SU-DHL-6 (cell line): ENCODE measurements at regions not wholly inside any gene's neighbourhood (a gene's known extent, or its start where the extent isn't known, plus 50 kb on each side); places are given as distances from the start of the nearest gene placed in this dataset.

Experiments used
- H2AFZ ChIP-seq: fragments of 200-600 bp; sonication (generic); 2 replicates; pipeline ENCODE4 v1.6.1; 2014; ENCODE audit warnings: low read depth, mild to moderate bottlenecking, moderate library complexity, mixed read lengths, antibody characterized with exemption, low read length; ENCODE audit not compliant: severe bottlenecking
- H3F3A ChIP-seq: fragments of 200-600 bp; shearing (Covaris generic); 2 replicates; pipeline ENCODE4 v1.6.0; 2016; ENCODE audit warnings: antibody characterized with exemption, mild to moderate bottlenecking; ENCODE audit not compliant: insufficient read depth
- H3K27ac ChIP-seq: fragments of 200-600 bp; sonication (generic); 2 replicates; pipeline ENCODE4 v1.5.1; 2016; ENCODE audit warnings: low read depth, mild to moderate bottlenecking, low read length, moderate library complexity, mixed read lengths
- H3K27me3 ChIP-seq: fragments of 200-600 bp; sonication (generic), shearing (Covaris generic); 2 replicates; pipeline ENCODE4 v1.6.0; 2014; ENCODE audit warnings: mild to moderate bottlenecking, low read length
- H3K36me3 ChIP-seq: fragments of 200-600 bp; sonication (generic); 2 replicates; pipeline ENCODE4 v1.6.1; 2014; ENCODE audit warnings: mild to moderate bottlenecking, low read length, mixed read lengths
- H3K4me2 ChIP-seq: fragments of 300-600, 200-600 bp; shearing (Covaris generic), sonication (generic); 2 replicates; pipeline ENCODE4 v1.6.0; 2014; ENCODE audit warnings: low read length, low read depth, mild to moderate bottlenecking; ENCODE audit not compliant: poor library complexity, severe bottlenecking
- H3K4me3 ChIP-seq: fragments of 200-600 bp; sonication (generic); 2 replicates; pipeline ENCODE4 v1.5.1; 2014; ENCODE audit warnings: antibody characterized with exemption, low read length, mild to moderate bottlenecking, mixed read lengths; ENCODE audit not compliant: insufficient read depth, poor library complexity, severe bottlenecking
- H3K79me2 ChIP-seq: fragments of 200-600 bp; sonication (generic); 2 replicates; pipeline ENCODE4 v1.6.1; 2014; ENCODE audit warnings: mild to moderate bottlenecking, low read length, moderate library complexity; ENCODE audit not compliant: insufficient read depth
- H3K9ac ChIP-seq: fragments of 200-600 bp; sonication (generic); 2 replicates; pipeline ENCODE4 v1.7.0; 2014; ENCODE audit warnings: mild to moderate bottlenecking, low read length
- H3K9me2 ChIP-seq: fragments of 200-600 bp; sonication (generic); replicated peaks from 2 replicates; pipeline ENCODE4 v1.6.1; 2014; ENCODE audit warnings: low read length; ENCODE audit not compliant: insufficient read depth
- H3K9me3 ChIP-seq: fragments of 200-600 bp; sonication (generic); 2 replicates; pipeline ENCODE4 v1.6.1; 2014; ENCODE audit warnings: low read length, mixed read lengths; ENCODE audit not compliant: insufficient read depth
- H4K20me1 ChIP-seq: fragments of 200-600 bp; sonication (generic); 2 replicates; pipeline ENCODE4 v1.6.1; 2014; ENCODE audit warnings: low read depth, mild to moderate bottlenecking, antibody characterized with exemption, low read length, moderate library complexity, mixed read lengths
- EZH2phosphoT487 ChIP-seq: fragments of 200-600 bp; sonication (generic), shearing (Covaris generic); conservative IDR thresholded peaks from 2 replicates; pipeline ENCODE4 v1.6.1; 2018; ENCODE audit warnings: mild to moderate bottlenecking, antibody characterized with exemption, low read length, moderate library complexity, mixed read lengths
- TF ChIP-seq, protein P1 (sequence below): fragments of 200-600 bp; sonication (generic); IDR thresholded peaks from one replicate; pipeline ENCODE4 v1.5.1; 2017; ENCODE audit warnings: antibody characterized with exemption, mild to moderate bottlenecking, low read length, moderate library complexity; ENCODE audit not compliant: insufficient read depth, poor library complexity, severe bottlenecking

DNA sequence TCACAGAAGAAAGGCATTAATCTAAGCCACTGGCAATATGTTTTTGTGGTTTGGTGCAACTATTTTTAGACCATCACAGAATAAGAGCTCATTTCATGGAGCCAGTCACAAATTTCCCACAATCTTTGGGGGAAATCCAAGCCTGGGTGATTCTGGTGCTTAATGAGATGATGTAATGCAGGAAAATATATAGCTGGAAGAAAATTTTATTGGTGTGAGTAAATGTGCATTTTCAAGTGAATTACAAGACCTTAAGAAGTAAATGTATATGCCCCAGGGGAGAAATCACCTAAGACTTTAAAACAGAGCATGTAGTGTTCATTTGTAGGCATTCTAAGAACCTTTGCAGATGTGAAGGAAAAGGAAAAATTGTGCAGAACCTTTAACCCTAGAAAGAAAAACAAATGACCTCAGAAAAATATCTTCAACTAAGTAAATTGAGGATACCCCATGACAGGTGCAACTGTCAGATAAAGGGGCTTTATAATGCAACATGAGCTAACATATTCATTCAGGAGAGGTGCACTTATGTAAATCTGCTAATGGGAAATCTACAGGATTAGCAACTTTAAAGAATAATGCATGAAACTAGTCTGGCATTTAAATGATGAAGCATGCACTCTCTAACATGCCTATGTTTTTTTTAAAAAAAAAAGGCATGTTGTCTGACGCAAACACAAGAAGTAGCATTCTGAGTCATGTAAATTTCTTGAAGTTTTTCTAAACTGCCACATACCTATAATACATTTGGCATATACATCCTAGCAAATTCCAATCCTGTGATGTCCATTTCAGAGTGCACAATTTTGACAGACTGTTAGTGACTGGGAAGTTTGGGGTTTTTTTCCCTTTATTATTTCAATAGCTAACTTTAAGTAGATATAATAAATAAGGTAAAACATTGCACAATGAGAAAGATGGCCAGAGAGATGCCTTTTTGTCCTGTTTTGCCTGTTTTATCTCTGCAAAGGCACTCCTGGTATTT lies 105.1 kb downstream of the MEX3B start:
- Histone ChIP-seq H3K27me3 (no peaks in the 10 kb centered on the region), H4K20me1 (no peaks in the 10 kb centered on the region), H3K4me2 (no peak overlapping the region), H3K9ac (no peak overlapping the region), H3K27ac (no peak overlapping the region), H3K79me2 (no peaks in the 10 kb centered on the region), H3F3A (no peaks in the 10 kb centered on the region), H3K9me2 (no peaks in the 10 kb centered on the region), H3K4me3 (no peak overlapping the region), H2AFZ (no peak overlapping the region), H3K9me3 (no peaks in the 10 kb centered on the region), H3K36me3 (no peaks in the 10 kb centered on the region)
- no peak for TF ChIP-seq EZH2phosphoT487
- TF ChIP-seq, protein P1, sequence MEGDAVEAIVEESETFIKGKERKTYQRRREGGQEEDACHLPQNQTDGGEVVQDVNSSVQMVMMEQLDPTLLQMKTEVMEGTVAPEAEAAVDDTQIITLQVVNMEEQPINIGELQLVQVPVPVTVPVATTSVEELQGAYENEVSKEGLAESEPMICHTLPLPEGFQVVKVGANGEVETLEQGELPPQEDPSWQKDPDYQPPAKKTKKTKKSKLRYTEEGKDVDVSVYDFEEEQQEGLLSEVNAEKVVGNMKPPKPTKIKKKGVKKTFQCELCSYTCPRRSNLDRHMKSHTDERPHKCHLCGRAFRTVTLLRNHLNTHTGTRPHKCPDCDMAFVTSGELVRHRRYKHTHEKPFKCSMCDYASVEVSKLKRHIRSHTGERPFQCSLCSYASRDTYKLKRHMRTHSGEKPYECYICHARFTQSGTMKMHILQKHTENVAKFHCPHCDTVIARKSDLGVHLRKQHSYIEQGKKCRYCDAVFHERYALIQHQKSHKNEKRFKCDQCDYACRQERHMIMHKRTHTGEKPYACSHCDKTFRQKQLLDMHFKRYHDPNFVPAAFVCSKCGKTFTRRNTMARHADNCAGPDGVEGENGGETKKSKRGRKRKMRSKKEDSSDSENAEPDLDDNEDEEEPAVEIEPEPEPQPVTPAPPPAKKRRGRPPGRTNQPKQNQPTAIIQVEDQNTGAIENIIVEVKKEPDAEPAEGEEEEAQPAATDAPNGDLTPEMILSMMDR: no peak

DNA sequence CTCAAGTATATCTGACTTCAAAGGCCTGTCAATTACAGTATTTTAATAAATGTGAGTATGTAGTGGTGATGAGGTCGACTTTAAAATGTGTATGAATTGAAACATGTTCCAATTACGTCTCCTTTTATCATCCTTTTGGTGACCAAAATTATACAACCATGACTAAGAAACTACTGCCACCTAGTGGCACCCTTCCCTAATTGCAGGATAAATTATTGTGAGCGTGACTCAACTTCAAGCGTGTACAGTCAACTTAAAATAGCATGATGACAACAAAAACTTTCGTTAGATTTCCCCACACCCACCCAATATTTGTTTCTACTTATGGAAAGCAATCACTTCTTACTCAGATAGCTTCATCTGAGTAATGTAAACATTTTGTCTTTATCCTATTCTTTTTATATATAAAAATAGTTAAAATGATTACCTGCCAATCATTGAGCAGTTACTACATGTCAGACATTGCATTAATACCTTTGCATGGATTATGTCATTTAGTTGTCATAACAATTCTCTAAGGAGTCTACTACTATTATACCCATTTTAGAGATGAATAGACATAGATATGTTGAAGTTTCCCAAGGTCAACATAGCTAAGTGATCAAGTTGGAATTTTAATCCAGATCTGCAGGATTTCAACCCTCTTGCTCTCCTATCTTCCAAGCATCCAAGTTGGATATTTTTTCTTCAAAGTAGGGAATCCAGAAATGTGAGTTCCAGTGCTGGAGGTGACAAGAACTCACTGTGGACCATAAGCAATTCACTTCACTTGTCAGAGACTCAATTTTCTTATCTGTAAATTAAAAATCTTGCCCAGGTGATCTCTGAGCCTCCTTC lies 106.0 kb downstream of the MEX3B start:
- Histone ChIP-seq H3K36me3 (no peaks in the 10 kb centered on the region), H3K79me2 (no peaks in the 10 kb centered on the region), H3F3A (no peaks in the 10 kb centered on the region), H3K9ac (no peak overlapping the region), H4K20me1 (no peaks in the 10 kb centered on the region), H3K27ac (no peak overlapping the region), H3K27me3 (no peaks in the 10 kb centered on the region), H3K9me3 (no peaks in the 10 kb centered on the region), H2AFZ (no peak overlapping the region), H3K9me2 (no peaks in the 10 kb centered on the region), H3K4me2 (no peak overlapping the region), H3K4me3 (no peak overlapping the region)
- TF ChIP-seq, protein P1: peak; percentile 75
- TF ChIP-seq EZH2phosphoT487: no peak

DNA sequence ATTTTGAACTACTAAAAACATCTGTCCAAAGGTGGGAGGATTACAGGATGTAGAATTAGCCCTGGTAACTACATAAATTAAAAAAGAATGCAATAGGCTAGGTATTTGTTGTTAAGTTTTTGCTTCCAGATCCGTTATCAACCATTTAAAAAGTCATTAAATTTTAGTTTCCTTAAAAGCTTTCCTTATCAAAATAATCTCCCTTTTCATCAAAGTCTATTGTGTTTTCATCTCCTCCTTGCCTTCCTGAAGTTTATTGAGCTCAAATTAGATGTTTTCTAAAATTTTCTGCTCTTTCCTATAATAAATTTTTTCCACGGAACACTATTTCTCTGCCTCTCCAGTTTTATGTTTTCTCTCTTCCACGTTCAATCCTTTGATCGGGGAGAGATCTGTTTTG lies 108.6 kb downstream of the MEX3B start:
- H3K9me3 ChIP-seq: no peaks in the 10 kb centered on the region
- H3K9me2 ChIP-seq: no peaks in the 10 kb centered on the region
- H2AFZ ChIP-seq: no peak overlapping the region
- H3F3A ChIP-seq: no peaks in the 10 kb centered on the region
- H4K20me1 ChIP-seq: no peaks in the 10 kb centered on the region
- H3K27ac ChIP-seq: no peak overlapping the region
- no peaks in the 10 kb centered on the region for H3K79me2 ChIP-seq
- no peak overlapping the region for H3K4me3 ChIP-seq
- no peaks in the 10 kb centered on the region for H3K36me3 ChIP-seq
- H3K9ac ChIP-seq: no peak overlapping the region
- no peak for TF ChIP-seq EZH2phosphoT487
- TF ChIP-seq, protein P1: no peak
- H3K27me3 ChIP-seq: no peaks in the 10 kb centered on the region
- no peak overlapping the region for H3K4me2 ChIP-seq
